Thyroid gland (tissue), 4 donors: ENCODE measurements at regions not wholly inside any gene's neighbourhood (a gene's known extent, or its start where the extent isn't known, plus 50 kb on each side); places are given as distances from the start of the nearest gene placed in this dataset.

ENCODE experiments used
- DNase-seq, 2 donors: peaks; one replicate each; pipeline ENCODE4 v3.0.0-alpha.2; 2019
- H3K27ac ChIP-seq, 3 donors: fragments of 200-600 bp; sonication (generic); 1 replicate in 2 of 3; 2 replicates in 1 of 3; pipeline ENCODE4 v1.5.1; 2016 to 2019; ENCODE audit warnings: mild to moderate bottlenecking in 1 of 3, moderate library complexity in 1 of 3
- H3K27me3 ChIP-seq: fragments of 200-600 bp; sonication (generic); one replicate; pipeline ENCODE4 v1.5.1; 2019
- H3K36me3 ChIP-seq, 2 donors: fragments of 200-600 bp; sonication (generic); one replicate each; pipeline ENCODE4 v1.5.1; 2016 to 2019
- H3K4me1 ChIP-seq, 2 donors: fragments of 200-600 bp; sonication (generic); one replicate each; pipeline ENCODE4 v1.5.1; 2017 to 2019
- H3K4me3 ChIP-seq, 3 donors: fragments of 200-600 bp; sonication (generic); replicated peaks in 1 of 3; 1 replicate in 2 of 3; 2 replicates in 1 of 3; pipeline ENCODE4 v1.5.1; 2016; ENCODE audit warnings: mild to moderate bottlenecking in 1 of 3
- H3K9me3 ChIP-seq: fragments of 200-600 bp; sonication (generic); one replicate; pipeline ENCODE4 v1.5.1; 2017
- POLR2A ChIP-seq, 2 donors: fragments of 450-650 bp; IDR thresholded peaks; one replicate each; pipeline ENCODE4 v1.6.1; 2017; ENCODE audit warnings: antibody characterized with exemption in 2 of 2, mild to moderate bottlenecking in 2 of 2, moderate library complexity in 1 of 2
- WGBS, 2 donors: methylation state at CpG; one replicate each; pipeline ENCODE4 v1.1.5; 2017; 5-methylcytosine and 5-hydroxymethylcytosine counted together
- intact Hi-C: fragments of 100-400 bp; cut with DNase I; formaldehyde crosslinking; loops from one replicate; pipeline ENCODE4 v1.15.1; 2023
- TF ChIP-seq, protein P1 (sequence below), 6 experiments: fragments of 200-600 bp in 3 of 6; fragments of 450-650 bp in 3 of 6; sonication (generic) in 3 of 6; IDR thresholded peaks; one replicate each; pipeline ENCODE4 v1.5.1; 2016 to 2019; ENCODE audit warnings: antibody characterized with exemption in 6 of 6, mild to moderate bottlenecking in 2 of 6, inconsistent platforms in 1 of 6, moderate library complexity in 1 of 6

DNA sequence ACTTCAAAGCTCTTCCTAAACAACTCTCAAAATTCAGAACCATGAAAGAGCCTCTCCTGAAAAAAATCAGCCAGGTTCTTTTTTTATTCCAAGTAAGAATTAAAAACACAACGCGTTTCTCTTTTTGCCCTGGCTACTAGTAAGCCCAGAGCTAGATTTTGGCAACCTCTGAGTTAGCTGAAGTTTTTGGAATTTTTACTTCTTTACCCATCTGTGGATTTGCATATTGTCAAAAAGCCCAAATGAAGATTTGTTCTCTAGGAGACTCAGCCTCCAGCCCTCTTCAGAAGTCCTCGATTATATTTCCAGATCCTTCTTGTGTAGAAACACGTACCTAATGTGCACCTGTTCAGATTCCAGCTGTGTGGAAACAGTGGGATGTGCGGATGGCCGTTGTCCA, 517.9 kb downstream of the TBC1D22A start:
- Histone ChIP-seq H3K27ac (peak overlapping the region in 2 of 3 donors; percentile 81 to 82), H3K36me3 (no peaks in the 10 kb centered on the region), H3K4me3 (no peak overlapping the region), H3K27me3 (no peaks in the 10 kb centered on the region), H3K9me3 (no peaks in the 10 kb centered on the region), H3K4me1 (peaks cover 30 to 57% of the 10 kb centered on the region in 2 donors)
- intact Hi-C loops: no loop called here
- no peak for TF ChIP-seq POLR2A (IDR thresholded peaks at IDR 0.05)
- no peak for DNase-seq
- WGBS, 2 donors: 67 to 72% methylated on average over 6 of the region's 6 CpGs

DNA sequence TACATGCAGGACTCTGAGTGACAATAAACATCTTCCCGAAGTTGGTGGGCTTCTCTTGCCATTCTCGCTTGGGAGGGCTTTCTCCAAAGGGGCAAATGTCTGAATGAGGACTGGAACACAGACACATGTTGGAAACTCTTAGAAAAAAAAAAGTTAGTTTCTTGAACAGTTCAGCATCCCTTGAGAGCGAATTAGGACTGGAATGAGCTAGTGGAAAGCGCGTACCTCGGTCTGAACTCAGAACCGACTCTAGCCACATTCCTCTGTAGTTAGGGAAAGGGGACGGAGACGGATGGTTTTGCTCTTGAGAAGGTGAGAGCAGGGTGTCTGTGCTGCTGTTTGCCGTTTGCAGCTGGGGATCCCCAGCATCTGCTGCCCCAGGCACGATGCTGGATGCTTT, 517.3 kb downstream of the TBC1D22A start:
- Histone ChIP-seq H3K4me1 (peaks cover 30 to 59% of the 10 kb centered on the region in 2 donors), H3K9me3 (no peaks in the 10 kb centered on the region), H3K27me3 (no peaks in the 10 kb centered on the region), H3K36me3 (no peaks in the 10 kb centered on the region), H3K27ac (peak overlapping the region in 1 of 3 donors; percentile 81), H3K4me3 (no peak overlapping the region)
- 65 to 72% methylated on average over 11 of the region's 11 CpGs for WGBS, 2 donors
- TF ChIP-seq, protein P1, sequence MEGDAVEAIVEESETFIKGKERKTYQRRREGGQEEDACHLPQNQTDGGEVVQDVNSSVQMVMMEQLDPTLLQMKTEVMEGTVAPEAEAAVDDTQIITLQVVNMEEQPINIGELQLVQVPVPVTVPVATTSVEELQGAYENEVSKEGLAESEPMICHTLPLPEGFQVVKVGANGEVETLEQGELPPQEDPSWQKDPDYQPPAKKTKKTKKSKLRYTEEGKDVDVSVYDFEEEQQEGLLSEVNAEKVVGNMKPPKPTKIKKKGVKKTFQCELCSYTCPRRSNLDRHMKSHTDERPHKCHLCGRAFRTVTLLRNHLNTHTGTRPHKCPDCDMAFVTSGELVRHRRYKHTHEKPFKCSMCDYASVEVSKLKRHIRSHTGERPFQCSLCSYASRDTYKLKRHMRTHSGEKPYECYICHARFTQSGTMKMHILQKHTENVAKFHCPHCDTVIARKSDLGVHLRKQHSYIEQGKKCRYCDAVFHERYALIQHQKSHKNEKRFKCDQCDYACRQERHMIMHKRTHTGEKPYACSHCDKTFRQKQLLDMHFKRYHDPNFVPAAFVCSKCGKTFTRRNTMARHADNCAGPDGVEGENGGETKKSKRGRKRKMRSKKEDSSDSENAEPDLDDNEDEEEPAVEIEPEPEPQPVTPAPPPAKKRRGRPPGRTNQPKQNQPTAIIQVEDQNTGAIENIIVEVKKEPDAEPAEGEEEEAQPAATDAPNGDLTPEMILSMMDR (IDR thresholded peaks at IDR 0.05): no peak
- no peak for TF ChIP-seq POLR2A (IDR thresholded peaks at IDR 0.05)
- intact Hi-C loops: no loop called here
- no peak for DNase-seq

DNA sequence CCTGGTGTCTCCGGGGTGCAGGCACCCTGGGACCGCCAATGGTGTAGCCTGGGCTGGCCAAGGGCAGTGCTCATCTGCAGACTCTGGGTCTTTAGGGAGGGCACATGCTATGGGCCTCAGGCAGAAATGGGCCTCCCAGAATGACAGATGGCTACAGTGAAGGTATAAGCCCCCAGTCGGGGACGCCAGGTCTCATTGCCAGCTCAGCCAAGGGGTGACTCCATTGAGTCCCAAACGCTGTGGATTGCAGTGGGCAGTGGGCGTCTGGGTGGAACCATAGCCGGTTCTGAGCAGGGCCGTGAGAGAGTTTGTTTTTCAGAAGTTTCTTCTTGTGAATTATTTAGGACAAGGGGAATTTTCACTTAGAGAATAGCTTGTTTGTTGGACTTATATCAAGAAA, 516.9 kb downstream of the TBC1D22A start:
- intact Hi-C loops: no loop called here
- no peaks in the 10 kb centered on the region for H3K36me3 ChIP-seq
- TF ChIP-seq POLR2A (IDR thresholded peaks at IDR 0.05): no peak
- TF ChIP-seq, protein P1 (IDR thresholded peaks at IDR 0.05): no peak
- H3K4me3 ChIP-seq: no peak overlapping the region
- no peaks in the 10 kb centered on the region for H3K9me3 ChIP-seq
- 67 to 77% methylated on average over 8 of the region's 8 CpGs for WGBS, 2 donors
- DNase-seq: no peak
- peaks cover 30 to 59% of the 10 kb centered on the region in 2 donors for H3K4me1 ChIP-seq
- no peak overlapping the region for H3K27ac ChIP-seq
- no peaks in the 10 kb centered on the region for H3K27me3 ChIP-seq

DNA sequence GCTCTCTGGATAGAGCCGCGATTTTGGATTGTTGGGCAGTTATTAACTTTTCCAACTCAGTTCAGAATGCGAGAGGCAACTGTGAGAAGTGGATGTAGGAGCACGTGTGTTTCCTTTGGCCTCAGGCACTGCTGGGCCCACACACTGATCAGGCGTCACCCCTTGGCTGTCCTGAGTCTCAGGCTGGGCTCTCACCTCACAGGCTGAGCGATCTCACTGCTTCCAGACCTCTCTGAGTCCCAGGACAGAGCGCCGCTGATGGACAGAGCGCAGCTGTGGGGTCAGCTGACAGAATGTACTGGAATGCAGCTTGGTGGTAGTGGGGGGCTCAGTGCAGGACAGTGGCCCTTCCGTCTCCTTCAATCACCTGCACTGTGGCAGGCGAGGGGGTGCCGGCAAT, 516.2 kb downstream of the TBC1D22A start:
- Histone ChIP-seq H3K27me3 (no peaks in the 10 kb centered on the region), H3K4me3 (no peak overlapping the region), H3K9me3 (no peaks in the 10 kb centered on the region), H3K27ac (no peak overlapping the region), H3K36me3 (no peaks in the 10 kb centered on the region), H3K4me1 (peaks cover 30 to 59% of the 10 kb centered on the region in 2 donors)
- intact Hi-C loops: no loop called here
- TF ChIP-seq, protein P1 (IDR thresholded peaks at IDR 0.05): no peak
- TF ChIP-seq POLR2A (IDR thresholded peaks at IDR 0.05): no peak
- DNase-seq: no peak
- WGBS, 2 donors: 89 to 97% methylated on average over 11 to 12 of the region's 12 CpGs

DNA sequence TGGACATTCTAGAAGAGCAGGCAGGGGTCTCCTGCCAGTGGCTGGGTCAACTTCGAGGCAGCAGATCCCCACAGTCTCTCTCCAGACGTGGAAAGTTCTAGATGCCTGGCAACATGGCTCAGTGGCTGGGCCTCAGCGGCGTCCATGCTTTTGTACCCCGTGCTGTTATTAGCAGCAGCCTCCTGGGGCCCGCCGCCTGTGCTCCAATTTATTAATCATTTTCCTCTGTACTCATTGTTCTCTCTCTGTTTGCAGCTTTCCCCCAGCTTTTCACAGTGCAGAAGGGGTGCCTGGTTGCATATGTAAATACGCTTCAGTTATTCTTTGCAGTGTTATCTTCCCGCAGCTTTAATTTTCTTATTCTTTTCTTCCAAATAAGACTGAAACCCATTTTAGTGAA, 515.1 kb downstream of the TBC1D22A start:
- no peaks in the 10 kb centered on the region for H3K27me3 ChIP-seq
- no peak overlapping the region for H3K4me3 ChIP-seq
- DNase-seq: no peak
- no peaks in the 10 kb centered on the region for H3K9me3 ChIP-seq
- no peak overlapping the region for H3K27ac ChIP-seq
- H3K4me1 ChIP-seq: peaks cover 30 to 53% of the 10 kb centered on the region in 2 donors
- TF ChIP-seq, protein P1 (IDR thresholded peaks at IDR 0.05): no peak
- no peak for TF ChIP-seq POLR2A (IDR thresholded peaks at IDR 0.05)
- 86 to 89% methylated on average over 9 of the region's 9 CpGs for WGBS, 2 donors
- intact Hi-C loops: no loop called here
- H3K36me3 ChIP-seq: no peaks in the 10 kb centered on the region

DNA sequence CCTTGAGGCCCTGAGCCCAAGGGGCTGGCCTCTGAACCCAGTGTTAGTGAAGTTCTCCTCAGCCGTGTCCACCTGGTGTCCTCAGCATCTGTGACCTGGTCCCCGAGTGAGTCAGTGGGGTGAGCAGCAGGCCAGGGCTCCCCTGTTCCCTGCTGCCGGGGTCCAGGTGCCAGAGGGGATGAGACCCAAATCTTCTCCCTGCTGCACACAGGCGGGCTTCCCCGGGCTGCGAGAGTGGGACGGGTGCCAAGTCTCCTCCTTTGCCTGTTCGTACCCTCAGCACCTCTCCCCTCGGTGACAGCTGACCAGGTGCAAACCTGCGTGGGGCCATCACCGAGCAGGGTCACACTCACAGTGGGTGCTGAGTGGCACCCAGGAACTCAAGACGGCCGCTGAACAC, 514.5 kb downstream of the TBC1D22A start:
- H3K27me3 ChIP-seq: no peaks in the 10 kb centered on the region
- H3K4me1 ChIP-seq: peaks cover 25 to 48% of the 10 kb centered on the region in 2 donors
- WGBS, 2 donors: 95% methylated on average over 10 of the region's 13 CpGs; no CpG with 5 or more reads in 1 of the 2 donors
- DNase-seq: no peak
- intact Hi-C loops: no loop called here
- TF ChIP-seq, protein P1 (IDR thresholded peaks at IDR 0.05): no peak
- no peak for TF ChIP-seq POLR2A (IDR thresholded peaks at IDR 0.05)
- no peak overlapping the region for H3K4me3 ChIP-seq
- H3K36me3 ChIP-seq: no peaks in the 10 kb centered on the region
- H3K9me3 ChIP-seq: no peaks in the 10 kb centered on the region
- no peak overlapping the region for H3K27ac ChIP-seq
